ENCODE measurements at regions not wholly inside any gene's neighbourhood (a gene's known extent, or its start where the extent isn't known, plus 50 kb on each side); places are given as distances from the start of the nearest gene placed in this dataset.

DNA sequence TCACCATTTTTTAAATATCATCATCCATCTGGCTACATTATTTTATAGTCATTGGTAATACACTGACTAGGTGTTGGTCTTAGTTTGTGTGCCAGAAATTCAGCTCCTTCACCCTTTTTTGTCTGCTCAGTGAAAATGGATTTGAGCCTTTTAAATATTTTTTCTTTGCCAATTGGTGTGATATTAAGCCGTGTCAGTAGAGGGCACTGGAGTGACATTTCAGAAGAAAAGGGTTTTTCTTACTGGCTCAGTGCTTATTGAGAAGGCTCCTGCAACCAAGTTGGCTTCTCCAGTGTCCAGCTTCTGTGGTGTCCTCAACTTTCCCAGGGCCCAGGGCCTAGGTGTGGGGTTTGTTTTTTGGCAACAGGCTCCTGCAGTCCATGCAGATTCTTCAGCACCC, 546.6 kb downstream of the DACH1 start:
- Histone ChIP-seq H3K27me3 (ENCODE audit: control insufficient read depth, insufficient read depth, low read length) (no peaks in the 10 kb centered on the region), H3K36me3 (ENCODE audit: control insufficient read depth, insufficient read depth, low read length) (no peaks in the 10 kb centered on the region), H3K4me3 (ENCODE audit: low read depth, low read length) (no peak overlapping the region)
- TF ChIP-seq, protein P1, sequence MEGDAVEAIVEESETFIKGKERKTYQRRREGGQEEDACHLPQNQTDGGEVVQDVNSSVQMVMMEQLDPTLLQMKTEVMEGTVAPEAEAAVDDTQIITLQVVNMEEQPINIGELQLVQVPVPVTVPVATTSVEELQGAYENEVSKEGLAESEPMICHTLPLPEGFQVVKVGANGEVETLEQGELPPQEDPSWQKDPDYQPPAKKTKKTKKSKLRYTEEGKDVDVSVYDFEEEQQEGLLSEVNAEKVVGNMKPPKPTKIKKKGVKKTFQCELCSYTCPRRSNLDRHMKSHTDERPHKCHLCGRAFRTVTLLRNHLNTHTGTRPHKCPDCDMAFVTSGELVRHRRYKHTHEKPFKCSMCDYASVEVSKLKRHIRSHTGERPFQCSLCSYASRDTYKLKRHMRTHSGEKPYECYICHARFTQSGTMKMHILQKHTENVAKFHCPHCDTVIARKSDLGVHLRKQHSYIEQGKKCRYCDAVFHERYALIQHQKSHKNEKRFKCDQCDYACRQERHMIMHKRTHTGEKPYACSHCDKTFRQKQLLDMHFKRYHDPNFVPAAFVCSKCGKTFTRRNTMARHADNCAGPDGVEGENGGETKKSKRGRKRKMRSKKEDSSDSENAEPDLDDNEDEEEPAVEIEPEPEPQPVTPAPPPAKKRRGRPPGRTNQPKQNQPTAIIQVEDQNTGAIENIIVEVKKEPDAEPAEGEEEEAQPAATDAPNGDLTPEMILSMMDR (IDR thresholded peaks at IDR 0.05; ENCODE audit: insufficient read depth, low read length, severe bottlenecking): peak; percentile 58
- no peak for FAIRE-seq
- DNase-seq (ENCODE audit: low read depth): peak; percentile 35

DNA sequence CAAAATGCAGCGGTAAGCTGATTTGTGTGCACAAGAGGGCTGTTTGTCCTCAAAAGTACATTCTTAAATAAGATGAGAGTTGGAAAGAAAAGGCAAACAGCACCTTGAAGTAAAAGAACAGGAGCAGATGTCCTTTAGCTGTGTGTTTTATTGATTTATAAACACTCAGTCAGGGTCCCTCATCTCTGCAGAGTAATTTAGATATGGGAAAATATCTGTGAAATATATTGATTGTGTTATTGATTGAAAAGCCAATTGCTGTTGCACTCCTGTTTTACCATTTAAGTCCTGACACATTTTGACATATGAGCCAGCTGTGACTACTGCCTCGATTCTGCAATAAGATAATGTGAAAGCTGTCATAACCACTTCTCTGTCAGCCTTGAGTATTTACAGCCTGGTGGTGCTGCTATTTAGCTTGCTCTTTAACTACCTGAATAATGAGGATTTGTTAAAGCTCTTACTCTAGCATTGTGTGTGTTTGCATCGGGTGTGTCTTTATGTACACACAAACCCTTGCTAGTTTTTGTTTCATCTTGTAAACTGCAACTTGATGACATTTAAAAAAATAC, 550.1 kb downstream of the DACH1 start:
- Histone ChIP-seq H3K27me3 (ENCODE audit: control insufficient read depth, insufficient read depth, low read length) (no peaks in the 10 kb centered on the region), H3K4me3 (ENCODE audit: low read depth, low read length) (no peak overlapping the region), H3K36me3 (ENCODE audit: control insufficient read depth, insufficient read depth, low read length) (no peaks in the 10 kb centered on the region)
- TF ChIP-seq, protein P1 (IDR thresholded peaks at IDR 0.05; ENCODE audit: insufficient read depth, low read length, severe bottlenecking): no peak
- FAIRE-seq (no peak), DNase-seq (ENCODE audit: low read depth) (no peak)

DNA sequence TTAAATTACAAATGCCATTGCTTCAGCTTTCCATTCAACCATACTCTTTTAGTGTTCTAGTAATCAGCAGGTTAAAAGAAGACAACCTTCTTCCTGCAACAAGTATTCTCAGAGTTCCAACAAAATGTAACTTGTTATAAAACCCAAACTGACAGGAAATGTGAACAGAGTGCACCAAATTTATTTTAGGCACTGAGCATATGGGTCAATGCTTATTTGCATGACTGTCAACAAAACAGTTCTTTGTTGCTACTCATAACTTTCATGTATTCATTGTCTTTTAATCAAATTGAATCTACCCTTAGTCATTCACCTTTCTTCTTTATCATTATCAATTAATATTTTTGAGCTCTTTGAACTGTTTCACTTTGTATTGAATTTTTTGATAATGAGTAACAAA, 554.1 kb downstream of the DACH1 start:
- Histone ChIP-seq H3K36me3 (ENCODE audit: control insufficient read depth, insufficient read depth, low read length) (no peaks in the 10 kb centered on the region), H3K27me3 (ENCODE audit: control insufficient read depth, insufficient read depth, low read length) (no peaks in the 10 kb centered on the region), H3K4me3 (ENCODE audit: low read depth, low read length) (no peak overlapping the region)
- DNase-seq (ENCODE audit: low read depth): no peak
- FAIRE-seq: no peak
- TF ChIP-seq, protein P1 (IDR thresholded peaks at IDR 0.05; ENCODE audit: insufficient read depth, low read length, severe bottlenecking): no peak

DNA sequence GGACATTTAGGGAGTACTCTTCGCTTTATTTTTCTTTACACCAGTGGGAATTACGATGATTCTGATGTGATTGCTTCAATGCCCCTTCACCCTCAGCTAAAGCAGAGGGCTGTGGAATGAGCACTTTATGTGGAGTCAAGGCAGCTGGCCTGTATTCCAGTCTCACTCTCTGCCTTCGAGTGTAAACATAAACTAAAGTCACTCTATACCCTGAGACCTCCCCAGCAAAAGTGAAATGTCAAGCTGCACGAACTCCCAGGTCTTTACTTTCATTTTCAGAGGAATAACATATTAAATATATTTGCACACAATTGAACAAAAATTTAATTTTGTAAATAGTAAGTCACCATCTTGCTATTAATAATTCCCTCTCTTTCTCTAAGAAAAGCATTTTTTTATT, 557.1 kb downstream of the DACH1 start:
- DNase-seq (ENCODE audit: low read depth) (no peak), FAIRE-seq (no peak)
- TF ChIP-seq, protein P1 (IDR thresholded peaks at IDR 0.05; ENCODE audit: insufficient read depth, low read length, severe bottlenecking): no peak
- no peaks in the 10 kb centered on the region for H3K27me3 ChIP-seq (ENCODE audit: control insufficient read depth, insufficient read depth, low read length)
- H3K36me3 ChIP-seq (ENCODE audit: control insufficient read depth, insufficient read depth, low read length): no peaks in the 10 kb centered on the region
- no peak overlapping the region for H3K4me3 ChIP-seq (ENCODE audit: low read depth, low read length)

DNA sequence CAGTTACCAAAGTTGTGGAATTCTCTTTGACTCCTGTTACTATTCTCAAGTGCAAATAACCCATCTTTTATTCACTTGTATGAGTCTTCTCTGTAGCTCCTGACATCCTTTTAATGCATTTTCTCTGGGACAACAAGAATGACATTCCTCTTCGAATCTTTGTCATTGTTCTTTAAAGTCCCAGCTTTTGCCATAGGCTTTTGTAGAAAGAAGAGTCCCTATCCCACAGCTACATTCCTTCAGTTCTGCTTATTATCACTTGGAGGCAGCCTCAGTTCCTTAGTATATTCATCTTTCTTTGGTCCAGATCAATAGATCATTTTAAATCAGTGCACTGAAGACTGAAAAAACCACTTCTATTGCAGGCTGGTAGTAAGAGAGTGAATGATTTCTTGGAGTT, 560.2 kb downstream of the DACH1 start:
- H3K36me3 ChIP-seq (ENCODE audit: control insufficient read depth, insufficient read depth, low read length): no peaks in the 10 kb centered on the region
- no peak for DNase-seq (ENCODE audit: low read depth)
- no peak for FAIRE-seq
- no peaks in the 10 kb centered on the region for H3K27me3 ChIP-seq (ENCODE audit: control insufficient read depth, insufficient read depth, low read length)
- H3K4me3 ChIP-seq (ENCODE audit: low read depth, low read length): no peak overlapping the region
- TF ChIP-seq, protein P1 (IDR thresholded peaks at IDR 0.05; ENCODE audit: insufficient read depth, low read length, severe bottlenecking): no peak

DNA sequence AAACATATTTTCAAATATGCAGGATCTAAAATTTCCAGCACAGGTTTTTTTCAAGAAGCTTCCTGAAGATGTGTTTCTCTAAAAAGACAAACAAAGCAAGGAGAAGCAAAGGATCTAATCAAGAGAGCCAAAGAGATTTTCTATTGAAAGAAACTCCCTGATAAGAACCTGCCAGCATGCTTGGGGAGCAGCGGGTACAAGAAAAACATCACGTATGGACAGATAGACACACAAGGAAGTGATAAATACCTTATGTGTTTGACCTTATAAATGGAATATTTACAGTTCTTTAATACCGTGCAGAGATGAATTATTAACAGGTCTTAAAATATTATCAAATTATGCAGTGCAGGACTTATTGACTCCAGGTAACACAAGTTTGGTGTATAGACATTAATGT, 562.1 kb downstream of the DACH1 start:
- TF ChIP-seq, protein P1 (IDR thresholded peaks at IDR 0.05; ENCODE audit: insufficient read depth, low read length, severe bottlenecking): no peak
- Histone ChIP-seq H3K4me3 (ENCODE audit: low read depth, low read length) (no peak overlapping the region), H3K27me3 (ENCODE audit: control insufficient read depth, insufficient read depth, low read length) (no peaks in the 10 kb centered on the region), H3K36me3 (ENCODE audit: control insufficient read depth, insufficient read depth, low read length) (no peaks in the 10 kb centered on the region)
- DNase-seq (ENCODE audit: low read depth): no peak
- no peak for FAIRE-seq

All from bronchial epithelial cell (primary cell).